ENCODE measurements at regions not wholly inside any gene's neighbourhood (a gene's known extent, or its start where the extent isn't known, plus 50 kb on each side); places are given as distances from the start of the nearest gene placed in this dataset.

DNA sequence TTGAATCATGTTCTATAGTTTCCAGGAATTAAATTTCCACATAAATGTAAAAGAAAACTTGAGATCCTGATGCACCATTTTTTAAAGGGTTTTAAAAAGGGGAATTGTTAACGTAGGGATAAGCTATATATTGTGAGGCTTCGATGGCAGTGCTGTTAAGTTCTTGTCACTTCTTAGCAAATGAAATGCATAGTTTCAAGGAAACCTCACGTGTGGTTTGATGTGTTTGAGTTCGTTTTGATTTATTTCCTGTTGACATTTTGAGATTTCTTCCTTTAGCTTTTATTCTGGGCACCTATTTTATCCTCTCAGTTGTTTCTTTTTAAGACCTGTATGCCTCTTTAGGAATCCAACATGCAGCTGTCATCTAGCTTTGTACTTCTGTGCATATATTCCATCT is 301.0 kb downstream of the DOCK8 start:
- DNase-seq: no peak

DNA sequence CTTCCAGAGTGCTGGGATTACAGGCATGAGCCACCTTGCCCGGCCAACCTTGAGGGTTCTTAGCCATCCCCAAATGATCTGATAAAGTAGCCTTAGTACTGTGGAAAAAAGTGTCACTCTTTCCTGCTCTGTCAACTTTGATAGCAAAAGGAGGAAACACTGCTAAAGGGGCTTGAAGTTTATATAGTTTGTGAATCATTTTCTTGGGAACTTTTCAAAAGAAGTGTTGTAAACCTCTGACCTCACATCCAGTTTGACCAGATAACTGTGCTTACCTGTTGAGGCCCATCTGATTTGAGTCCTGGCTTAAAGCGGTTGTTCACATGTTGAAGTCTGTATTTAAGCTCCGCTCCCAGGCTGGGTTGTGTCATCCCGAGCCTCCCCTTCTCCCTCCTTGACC is 303.3 kb downstream of the DOCK8 start:
- DNase-seq: no peak

DNA sequence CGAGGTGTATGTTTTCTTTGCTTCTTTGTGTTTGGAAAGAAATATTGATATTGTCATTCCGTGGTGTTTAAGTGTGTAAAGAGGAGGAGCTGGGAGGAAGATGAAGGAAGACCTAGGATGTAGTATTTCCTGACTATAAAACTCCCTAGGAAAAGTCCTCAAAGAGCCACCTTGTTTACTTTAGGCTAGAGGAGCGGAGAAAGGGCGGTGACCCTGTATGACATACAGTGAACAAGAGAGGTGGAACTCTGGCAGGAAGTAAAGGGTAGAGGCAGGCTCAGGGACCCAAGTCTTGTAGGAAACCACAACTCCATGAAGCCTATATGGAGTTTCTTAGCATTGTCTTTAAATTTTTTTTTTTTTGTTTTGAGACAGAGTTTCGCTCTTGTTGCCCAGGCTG is 303.9 kb downstream of the DOCK8 start:
- no peak for DNase-seq

DNA sequence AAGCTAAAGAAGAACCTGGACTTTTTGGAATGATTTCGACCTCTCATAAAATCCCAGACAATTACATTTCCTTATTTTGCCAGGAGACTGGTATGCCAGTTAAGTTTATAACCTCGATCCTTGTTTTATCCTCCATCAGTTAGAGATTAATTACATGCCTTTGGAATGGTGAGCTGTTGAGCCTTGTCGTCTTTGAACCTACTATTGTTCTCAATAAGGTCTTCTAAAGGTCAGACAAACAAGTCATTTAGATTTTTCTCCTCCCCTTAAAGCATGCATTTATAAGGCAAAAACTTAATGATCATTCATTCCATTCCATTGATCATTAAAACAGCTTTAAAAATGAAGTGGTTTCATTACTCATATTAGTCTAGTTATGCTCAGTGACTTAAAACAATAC is 304.9 kb downstream of the DOCK8 start:
- no peak for DNase-seq

DNA sequence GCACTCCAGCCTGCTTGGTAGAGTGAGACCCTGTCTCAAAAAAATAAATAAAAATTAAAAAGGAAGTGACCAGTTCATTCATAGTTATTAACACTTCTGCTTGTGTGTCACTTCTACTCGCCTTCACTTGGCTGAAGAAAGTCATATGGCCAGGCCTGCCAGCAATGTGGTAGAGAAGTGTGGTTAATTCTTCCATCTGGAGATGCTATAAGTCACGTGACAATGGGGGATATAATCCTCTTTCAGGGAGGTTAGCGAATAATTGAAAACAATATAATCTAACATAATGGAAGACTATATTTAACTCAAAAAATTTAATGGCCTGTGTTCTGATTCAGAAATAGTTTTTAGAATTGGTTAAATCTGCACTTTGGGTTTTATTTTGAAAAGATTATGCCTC is 305.6 kb downstream of the DOCK8 start:
- no peak for DNase-seq

DNA sequence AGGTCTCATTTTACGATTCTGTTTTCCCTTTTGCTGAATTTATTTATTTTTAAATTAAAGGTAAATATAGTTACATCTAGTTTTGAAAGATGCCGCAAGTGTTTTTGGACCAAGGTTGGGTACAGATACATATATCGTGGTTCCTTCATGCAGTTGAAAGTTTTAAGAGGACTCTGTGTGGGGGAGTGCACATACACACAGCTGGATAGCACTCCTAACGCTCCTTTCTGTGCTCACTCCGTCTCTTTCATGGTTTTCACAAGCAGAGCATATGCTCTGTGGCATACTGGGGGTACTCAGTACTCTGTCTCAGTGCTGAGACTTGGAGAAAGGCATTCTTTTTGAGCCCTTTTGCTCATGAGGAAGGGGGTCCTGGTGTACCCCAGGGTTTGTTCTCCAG is 307.5 kb downstream of the DOCK8 start:
- DNase-seq: no peak

DNA sequence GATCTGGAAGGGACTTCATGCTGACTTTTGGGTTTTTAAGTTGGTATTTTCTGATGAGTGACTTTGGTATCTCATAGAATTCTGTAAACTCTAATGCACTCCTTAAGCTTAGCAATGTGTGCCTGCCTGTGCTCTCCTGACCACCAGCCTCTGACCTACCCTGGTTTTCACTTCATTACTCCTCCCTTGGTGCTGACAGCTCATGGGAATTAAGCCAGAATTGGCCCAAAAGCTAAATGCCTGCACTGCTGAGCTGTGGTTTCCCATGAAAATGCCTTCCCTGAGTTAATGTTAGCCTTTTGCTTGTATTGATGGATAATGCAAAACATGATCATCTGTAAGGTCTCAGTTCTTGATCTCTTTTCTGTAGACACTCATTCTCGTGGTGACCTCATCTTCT is 308.0 kb downstream of the DOCK8 start:
- no peak for DNase-seq

DNA sequence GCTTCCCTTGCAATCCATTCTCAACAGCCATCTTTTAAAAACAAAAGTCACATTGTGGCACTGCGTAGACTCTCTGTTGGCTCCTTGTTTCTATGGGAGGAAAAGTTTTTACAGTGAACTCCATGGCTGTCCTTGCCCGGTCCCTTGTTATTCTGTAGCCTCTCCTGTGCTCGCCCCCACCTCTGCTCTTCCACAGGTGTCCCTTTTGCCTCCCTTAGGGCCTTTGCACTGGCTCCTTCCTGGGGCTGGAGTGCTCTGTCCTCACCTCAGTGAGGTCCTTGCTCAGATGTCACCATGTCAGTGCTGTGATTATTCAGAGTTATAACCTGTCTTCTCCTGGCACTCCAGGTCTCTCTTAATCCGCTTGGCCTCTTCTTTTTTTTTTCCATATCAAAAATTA is 308.8 kb downstream of the DOCK8 start:
- DNase-seq: no peak

DNA sequence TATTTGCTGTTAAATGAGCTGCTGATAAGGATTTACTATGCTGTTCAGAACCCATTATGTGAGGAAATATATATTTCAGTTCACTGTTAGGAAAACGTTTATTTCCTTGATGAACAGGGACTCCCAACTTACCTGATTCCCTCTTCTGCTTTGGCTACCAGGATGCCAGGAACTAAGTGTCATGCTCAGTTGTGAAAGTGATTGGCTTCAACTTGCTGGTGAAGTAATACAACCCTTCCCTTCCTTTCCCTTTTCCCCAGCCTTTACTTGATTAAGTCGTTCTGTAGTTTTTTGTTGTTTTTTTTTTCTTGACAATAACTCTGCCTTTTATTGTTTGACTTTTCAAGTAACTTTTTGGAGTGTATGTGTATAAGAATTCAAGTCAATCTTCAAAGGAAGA is 309.3 kb downstream of the DOCK8 start:
- DNase-seq: no peak

DNA sequence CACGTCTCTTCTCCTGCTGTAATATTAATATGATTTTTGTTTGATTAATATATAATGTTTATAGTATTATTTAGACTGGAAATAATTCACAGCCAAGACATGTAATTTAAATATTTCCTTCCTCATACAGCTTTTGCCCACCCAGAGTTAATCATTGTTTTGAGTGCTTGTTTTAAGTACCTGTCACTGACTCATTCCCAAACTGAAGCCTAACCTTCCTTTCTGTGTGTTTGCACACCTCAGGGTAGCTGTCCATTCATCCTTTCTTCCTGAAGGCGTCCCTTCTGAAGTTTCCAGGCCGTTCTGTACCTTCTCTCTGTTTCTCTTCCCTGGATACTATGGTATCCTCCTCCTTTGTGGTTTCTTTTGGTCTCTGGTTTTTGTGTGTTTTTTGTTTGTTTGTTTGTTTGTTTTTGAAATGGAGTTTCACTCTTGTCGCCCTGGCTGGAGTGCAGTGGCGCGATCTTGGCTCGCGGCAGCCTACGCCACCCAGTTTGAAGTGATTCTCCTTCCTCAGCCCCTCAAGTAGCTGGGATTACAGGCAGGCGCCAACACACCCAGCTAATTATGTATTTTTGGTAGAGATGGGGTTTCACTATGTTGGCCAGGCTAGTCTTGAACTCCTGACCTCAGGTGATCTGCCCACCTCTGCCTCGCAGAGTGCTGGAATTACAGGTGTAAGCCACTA is 312.4 kb downstream of the DOCK8 start:
- no peak for DNase-seq

DNA sequence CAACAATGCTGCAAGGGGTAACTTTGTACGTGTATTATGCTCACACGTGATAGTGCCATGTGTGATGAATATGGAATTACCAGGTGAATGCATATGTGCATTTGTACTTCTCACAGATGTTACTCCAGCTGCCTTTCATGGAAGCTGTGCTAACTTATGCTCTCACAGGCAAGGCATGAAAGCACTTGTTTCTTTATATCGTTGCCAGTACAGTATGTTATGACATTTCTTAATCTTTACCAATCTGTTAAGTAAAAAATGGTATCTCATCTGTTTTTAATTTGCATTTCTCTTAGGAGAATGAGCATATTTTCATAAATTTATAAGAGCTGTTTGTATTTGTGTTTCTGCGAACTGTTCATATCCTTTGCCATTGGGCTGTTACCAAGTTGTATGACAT is 311.8 kb upstream of the DMRT1 start:
- DNase-seq: no peak

DNA sequence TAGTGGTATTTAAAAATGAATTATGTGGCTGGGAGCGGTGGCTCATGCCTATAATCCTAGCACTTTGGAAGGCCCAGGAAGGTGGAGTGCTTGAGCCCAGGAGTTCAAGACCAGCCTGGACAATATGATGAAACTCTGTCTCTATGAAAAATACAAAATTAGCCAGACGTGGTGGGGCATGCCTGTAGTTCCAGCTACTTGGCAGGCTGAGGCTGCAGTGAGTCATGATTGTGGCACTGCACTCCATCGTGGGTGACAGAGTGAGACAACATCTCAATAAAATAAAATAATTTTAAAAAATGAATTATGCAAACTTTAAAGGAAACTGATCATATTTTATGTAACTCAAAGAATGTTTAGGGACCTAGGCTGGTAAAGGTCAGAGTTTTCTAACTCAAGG is 310.8 kb upstream of the DMRT1 start:
- DNase-seq: no peak

DNA sequence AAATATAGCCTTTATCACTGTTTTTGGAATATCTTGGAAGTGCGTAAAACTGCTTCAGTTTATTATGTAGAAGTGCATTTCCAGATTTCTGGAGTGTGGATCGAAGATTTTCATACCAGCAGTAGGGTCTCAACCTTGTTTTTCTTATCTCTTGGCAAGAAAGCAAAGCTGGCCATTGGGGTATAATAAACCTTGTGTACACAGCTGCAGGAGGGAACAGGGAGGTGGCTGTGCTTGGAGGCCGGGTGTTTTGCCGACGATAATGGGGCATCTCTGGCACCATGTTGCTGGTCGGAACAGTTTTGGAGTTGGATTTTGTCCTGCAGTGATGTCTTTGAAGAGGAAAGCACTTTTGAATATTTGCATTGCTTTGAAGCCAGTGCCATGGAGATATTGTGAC is 308.8 kb upstream of the DMRT1 start:
- DNase-seq: no peak

DNA sequence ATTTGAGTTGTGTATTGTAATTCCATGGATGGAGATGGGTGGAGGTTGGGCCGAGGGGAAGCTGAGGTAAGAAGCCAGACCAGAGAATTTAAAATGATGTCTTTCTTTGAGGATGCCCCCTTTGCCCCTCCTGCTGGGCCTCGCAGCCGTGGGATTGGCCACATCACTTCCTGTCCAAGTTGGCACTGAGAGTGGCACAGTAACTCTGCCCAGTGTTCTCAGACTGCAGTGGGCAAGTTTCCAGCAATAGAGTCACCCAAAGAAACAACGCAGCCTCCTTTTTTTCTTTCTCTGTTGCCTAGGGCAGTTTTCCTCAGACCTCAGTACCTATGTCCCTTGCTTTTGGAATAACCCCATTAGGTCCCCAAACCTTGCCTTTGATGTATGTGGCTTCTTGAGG is 306.6 kb upstream of the DMRT1 start:
- no peak for DNase-seq

DNA sequence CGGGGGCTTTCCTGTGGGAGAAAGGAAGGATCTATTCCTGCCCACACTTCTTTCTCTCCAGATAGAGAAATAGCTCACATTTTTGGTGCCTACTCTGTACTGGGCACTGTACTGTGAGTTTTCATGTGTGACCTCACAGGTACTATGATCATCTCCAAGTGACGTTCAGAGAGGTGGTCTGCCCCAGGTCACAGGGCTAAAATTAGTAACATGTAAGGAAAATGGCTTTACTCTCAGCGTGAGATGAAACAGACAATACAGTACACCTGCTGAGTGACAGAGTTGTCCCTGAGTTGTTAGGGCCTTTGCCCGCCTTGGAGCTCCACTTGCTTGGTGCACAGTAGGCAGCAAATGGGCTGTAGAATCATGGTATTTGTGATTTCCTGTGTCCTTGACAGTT is 306.1 kb upstream of the DMRT1 start:
- DNase-seq: no peak

DNA sequence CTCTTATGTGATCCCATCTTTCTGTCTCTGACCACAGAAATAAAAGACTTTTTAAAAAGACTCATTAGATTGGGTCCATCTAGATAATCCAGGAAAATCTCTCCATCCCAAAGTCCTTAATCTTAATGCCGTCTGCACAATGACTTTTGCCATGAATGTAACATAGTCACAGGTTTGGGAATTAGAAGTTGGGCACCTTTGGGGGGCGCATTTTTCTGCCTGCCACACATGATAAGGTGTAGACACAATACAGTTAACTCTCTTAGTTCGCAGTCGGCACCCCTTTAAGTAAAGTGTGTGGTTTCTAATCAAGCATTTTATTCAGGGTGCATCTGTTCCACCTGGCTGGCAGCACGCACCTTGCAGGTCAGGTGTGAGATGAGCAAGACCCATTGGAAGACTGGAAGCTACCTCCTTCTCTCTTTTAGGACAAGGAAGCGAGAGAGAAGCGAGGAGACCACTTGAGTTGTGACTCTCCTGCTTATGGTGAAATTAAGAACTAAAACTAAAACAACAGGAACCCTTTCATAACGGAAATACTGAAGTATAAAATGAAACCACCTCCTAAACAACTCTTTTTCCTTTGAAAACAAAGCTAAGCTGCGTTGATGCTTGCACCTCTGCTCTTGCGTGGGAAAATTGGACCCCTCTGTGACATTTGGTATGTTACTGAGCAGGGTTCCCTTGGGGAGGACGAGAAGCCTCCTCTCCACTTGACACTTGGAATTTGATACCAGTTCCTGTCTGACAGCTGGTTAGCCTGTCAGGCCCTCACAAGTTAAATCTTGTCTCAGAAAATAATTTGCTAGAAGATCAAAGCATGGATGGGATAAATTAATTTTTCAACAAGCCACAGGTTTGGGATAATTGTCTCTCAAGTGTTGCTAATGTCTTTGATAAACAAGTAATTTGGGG is 304.6 kb upstream of the DMRT1 start:
- DNase-seq: no peak

DNA sequence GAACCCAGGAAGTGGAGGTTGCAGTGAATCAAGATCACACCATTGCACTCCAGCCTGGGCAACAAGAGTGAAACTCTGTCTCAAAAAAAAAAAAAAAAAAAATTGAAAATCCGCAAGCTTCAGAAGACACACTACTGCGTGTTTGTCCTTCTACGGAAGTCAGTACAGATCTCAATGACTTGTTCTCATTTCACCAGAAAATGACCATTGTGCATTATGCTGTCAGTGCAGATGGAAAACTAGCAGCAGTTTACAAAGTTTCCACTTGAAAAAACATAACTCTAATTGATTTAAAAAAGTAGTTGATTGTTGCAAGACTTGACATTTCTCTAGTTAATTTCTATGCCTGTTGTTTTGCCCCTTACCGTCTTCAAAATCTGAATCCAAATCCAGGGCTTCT is 298.0 kb upstream of the DMRT1 start:
- DNase-seq: no peak

DNA sequence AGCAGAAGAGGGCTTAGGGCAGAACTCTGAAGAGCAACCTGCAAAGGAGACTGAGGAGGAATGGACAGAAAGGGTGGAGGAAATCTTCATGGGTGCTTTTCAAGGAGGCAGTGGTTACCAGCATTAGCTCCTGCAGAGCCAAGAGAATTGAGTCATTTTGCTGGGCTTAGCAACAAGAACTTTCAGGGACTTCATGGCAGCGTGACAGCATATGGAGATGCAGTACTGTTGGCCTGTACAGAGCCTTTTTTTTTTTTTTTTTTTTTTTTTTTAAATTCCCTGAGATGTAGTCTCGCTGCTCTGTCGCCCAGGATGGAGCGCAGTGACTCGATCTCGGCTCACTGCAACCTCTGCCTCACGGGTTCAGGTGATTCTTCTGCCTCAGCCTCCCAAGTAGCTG is 296.0 kb upstream of the DMRT1 start:
- no peak for DNase-seq

DNA sequence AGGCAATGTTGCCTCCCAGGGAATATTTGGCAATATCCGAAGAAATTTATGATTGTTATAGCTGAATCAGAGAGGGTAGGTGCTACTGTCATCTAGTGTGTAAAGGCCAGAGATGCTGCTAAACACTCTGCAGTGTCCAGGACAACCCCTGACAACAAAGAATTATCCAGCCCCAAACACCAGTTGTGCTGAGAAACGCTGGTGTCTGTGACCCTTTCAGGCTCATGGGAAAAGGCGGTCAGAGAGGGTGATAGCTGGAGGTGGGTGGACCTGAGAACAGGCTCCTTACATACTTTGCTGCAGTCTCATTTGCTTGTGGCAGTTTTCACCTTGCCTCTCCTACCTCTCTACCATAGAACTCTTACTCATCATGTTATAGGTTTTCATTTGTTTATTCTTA is 295.3 kb upstream of the DMRT1 start:
- DNase-seq: no peak

DNA sequence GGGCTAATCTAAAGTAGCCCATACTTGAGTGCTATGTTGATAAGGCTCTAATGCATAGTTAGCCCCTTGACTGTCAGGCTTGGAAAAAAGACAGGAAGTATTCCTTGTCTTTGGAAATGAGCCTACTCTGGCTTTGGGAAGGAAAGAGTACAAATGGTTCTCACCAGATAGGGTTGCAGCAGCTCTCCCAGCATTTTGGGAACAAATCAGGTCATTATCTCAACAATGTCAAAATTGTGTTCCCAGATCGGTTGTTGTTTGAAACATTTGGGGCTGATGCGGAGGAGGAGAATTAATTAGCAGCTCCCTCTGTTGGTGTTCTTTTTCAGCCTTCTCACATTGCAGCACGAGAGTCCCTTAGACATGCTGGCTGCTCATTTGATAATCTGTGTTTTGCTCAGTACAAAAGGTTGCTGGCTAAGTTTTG is 294.7 kb upstream of the DMRT1 start:
- DNase-seq: no peak

DNA sequence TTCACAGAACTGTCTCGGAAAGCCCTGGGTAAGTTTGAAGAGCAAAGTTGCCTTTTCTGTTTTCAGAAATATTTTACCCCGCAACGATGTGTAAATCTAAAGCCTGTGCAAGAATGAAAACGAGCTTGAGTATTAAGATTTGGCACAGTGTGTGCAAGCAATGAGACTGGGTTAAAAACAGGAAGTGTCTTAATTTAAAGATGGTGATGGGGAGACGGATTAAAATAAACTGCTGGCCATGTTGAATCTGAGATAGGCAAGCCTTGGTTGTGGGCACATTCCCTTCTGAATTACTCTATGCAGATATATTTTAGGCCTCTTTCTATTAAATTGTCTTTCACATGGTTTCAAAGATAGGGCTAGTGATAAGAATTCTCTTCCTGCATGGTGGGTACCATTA is 294.2 kb upstream of the DMRT1 start:
- DNase-seq: no peak

DNA sequence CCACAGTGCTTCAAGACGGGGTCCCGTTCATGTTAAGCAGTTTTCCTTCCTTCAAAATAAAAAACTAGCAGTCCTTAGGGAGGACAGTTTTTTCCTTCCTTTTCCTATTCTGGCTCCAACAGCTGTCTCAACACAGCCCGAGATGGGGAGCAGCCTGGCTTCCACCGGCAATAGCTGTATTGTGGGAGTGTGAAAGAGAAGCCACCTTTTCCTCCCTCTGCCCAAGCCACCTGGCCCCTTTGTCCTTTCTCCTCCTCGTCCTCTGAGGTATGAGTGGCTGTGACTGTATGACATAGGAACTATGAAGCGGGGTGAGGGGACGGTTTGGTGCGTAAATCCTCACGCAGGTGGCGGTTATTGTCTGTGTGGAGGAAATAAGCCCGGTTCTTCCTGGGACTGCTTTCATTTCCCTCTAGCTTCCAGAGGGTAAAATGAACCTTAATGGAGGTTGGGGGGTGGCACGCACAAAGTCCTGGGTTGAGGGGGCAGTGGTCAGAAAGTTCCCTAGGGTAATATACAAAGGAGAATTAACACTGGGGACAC is 292.0 kb upstream of the DMRT1 start:
- no peak for DNase-seq

DNA sequence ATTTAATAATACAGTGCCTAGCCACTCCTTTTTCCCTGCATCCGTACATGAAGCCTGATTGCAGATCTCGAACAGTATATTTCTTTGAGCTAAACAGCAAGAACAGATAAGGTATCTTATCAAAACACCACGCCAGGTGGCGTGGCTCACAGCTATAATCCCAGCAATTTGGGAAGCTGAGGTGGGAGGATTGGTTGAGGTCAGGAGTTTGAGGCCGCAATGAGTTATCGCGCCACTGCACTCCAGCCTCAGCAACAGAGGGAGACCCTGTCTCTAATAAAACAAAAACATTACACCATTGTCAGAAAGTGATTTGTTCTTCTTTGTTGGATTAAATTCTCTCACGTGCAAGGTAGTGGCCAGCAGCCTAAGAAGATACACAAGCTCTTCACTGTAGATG is 291.2 kb upstream of the DMRT1 start:
- DNase-seq: no peak

Measured in RPMI8226 (cell line).